DOHH2 (cell line): ENCODE measurements at regions not wholly inside any gene's neighbourhood (a gene's known extent, or its start where the extent isn't known, plus 50 kb on each side); places are given as distances from the start of the nearest gene placed in this dataset.

Source experiments
- H3F3A ChIP-seq: fragments of 200-600 bp; sonication (generic), shearing (Covaris generic); 2 replicates; pipeline ENCODE4 v1.6.0; 2016; ENCODE audit warnings: antibody characterized with exemption, mild to moderate bottlenecking; ENCODE audit not compliant: control insufficient read depth, insufficient read depth
- H3K27ac ChIP-seq: fragments of 200-600 bp; sonication (generic); 2 replicates; pipeline ENCODE4 v1.5.1; 2014; ENCODE audit warnings: low read depth, mild to moderate bottlenecking, low read length, moderate library complexity
- H3K27me3 ChIP-seq: fragments of 200-600 bp; sonication (generic); 2 replicates; pipeline ENCODE4 v1.6.1; 2014; ENCODE audit warnings: mild to moderate bottlenecking, low read length, mixed read lengths; ENCODE audit not compliant: control insufficient read depth
- H3K36me3 ChIP-seq: fragments of 200-600 bp; sonication (generic); 2 replicates; pipeline ENCODE4 v1.6.1; 2014; ENCODE audit warnings: mild to moderate bottlenecking, low read length, moderate library complexity, mixed read lengths; ENCODE audit not compliant: control insufficient read depth
- H3K4me1 ChIP-seq: fragments of 200-600 bp; sonication (generic); 2 replicates; pipeline ENCODE4 v1.6.1; 2014; ENCODE audit warnings: mild to moderate bottlenecking, low read length, mixed read lengths; ENCODE audit not compliant: control insufficient read depth
- H3K4me2 ChIP-seq: fragments of 200-600 bp; sonication (generic); 2 replicates; pipeline ENCODE4 v1.6.0; 2014; ENCODE audit warnings: mild to moderate bottlenecking, low read length, moderate library complexity
- H3K4me3 ChIP-seq: fragments of 200-600 bp; sonication (generic); 2 replicates; pipeline ENCODE4 v1.5.1; 2014; ENCODE audit warnings: mild to moderate bottlenecking, low read length, mixed read lengths
- H3K79me2 ChIP-seq: fragments of 200-600 bp; sonication (generic); 2 replicates; pipeline ENCODE4 v1.6.1; 2014; ENCODE audit warnings: mild to moderate bottlenecking, low read length, mixed read lengths; ENCODE audit not compliant: control insufficient read depth
- H3K9me2 ChIP-seq: fragments of 200-600 bp; sonication (generic); replicated peaks from 2 replicates; pipeline ENCODE4 v1.6.1; 2014; ENCODE audit warnings: mild to moderate bottlenecking, low read length, mixed read lengths; ENCODE audit not compliant: control insufficient read depth
- H3K9me3 ChIP-seq: fragments of 200-600 bp; sonication (generic); 2 replicates; pipeline ENCODE4 v1.6.1; 2014; ENCODE audit warnings: antibody characterized with exemption, low read length, mixed read lengths; ENCODE audit not compliant: control insufficient read depth, insufficient read depth
- H4K20me1 ChIP-seq: fragments of 200-600 bp; sonication (generic); 2 replicates; pipeline ENCODE4 v1.6.0; 2014; ENCODE audit warnings: low read depth, mild to moderate bottlenecking, antibody characterized with exemption, low read length, moderate library complexity; ENCODE audit not compliant: control insufficient read depth, insufficient read depth
- CTCF ChIP-seq: fragments of 200-600 bp; sonication (generic); IDR thresholded peaks from one replicate; pipeline ENCODE4 v1.5.1; 2014; ENCODE audit warnings: antibody characterized with exemption, mild to moderate bottlenecking, low read depth, low read length; ENCODE audit not compliant: poor library complexity, severe bottlenecking
- EZH2phosphoT487 ChIP-seq: fragments of 200-600 bp; sonication (generic); IDR thresholded peaks from 2 replicates; pipeline ENCODE4 v1.6.1; 2017; ENCODE audit warnings: borderline replicate concordance, mild to moderate bottlenecking, antibody characterized with exemption, low read length, moderate library complexity, mixed read lengths

GRCh38 chr18:23386317-23386716, 66.8 kb upstream of the RIOK3 start:
- Histone ChIP-seq H3K79me2 (no peaks in the 10 kb centered on the region), H3K9me3 (no peaks in the 10 kb centered on the region), H3K9me2 (no peaks in the 10 kb centered on the region), H3K27me3 (no peaks in the 10 kb centered on the region), H4K20me1 (no peaks in the 10 kb centered on the region), H3K4me2 (no peak overlapping the region), H3K4me1 (peaks cover 14% of the 10 kb centered on the region), H3F3A (no peaks in the 10 kb centered on the region), H3K27ac (no peak overlapping the region), H3K36me3 (no peaks in the 10 kb centered on the region), H3K4me3 (no peak overlapping the region)
- no peak for TF ChIP-seq EZH2phosphoT487
- TF ChIP-seq CTCF: no peak

GRCh38 chr18:23387265-23387664, 65.8 kb upstream of the RIOK3 start:
- Histone ChIP-seq H3K4me3 (no peak overlapping the region), H3K36me3 (no peaks in the 10 kb centered on the region), H3K9me2 (no peaks in the 10 kb centered on the region), H3K9me3 (no peaks in the 10 kb centered on the region), H3K4me1 (peaks cover 14% of the 10 kb centered on the region), H3K27me3 (no peaks in the 10 kb centered on the region), H3K4me2 (no peak overlapping the region), H3F3A (no peaks in the 10 kb centered on the region), H4K20me1 (no peaks in the 10 kb centered on the region), H3K27ac (no peak overlapping the region), H3K79me2 (no peaks in the 10 kb centered on the region)
- TF ChIP-seq EZH2phosphoT487 (no peak), CTCF (no peak)

GRCh38 chr18:23388357-23388756, 64.7 kb upstream of the RIOK3 start:
- H3K27me3 ChIP-seq: no peaks in the 10 kb centered on the region
- no peak overlapping the region for H3K4me3 ChIP-seq
- no peaks in the 10 kb centered on the region for H3K79me2 ChIP-seq
- TF ChIP-seq EZH2phosphoT487 (no peak), CTCF (no peak)
- H3K9me2 ChIP-seq: no peaks in the 10 kb centered on the region
- no peaks in the 10 kb centered on the region for H4K20me1 ChIP-seq
- H3F3A ChIP-seq: no peaks in the 10 kb centered on the region
- H3K4me2 ChIP-seq: no peak overlapping the region
- H3K36me3 ChIP-seq: no peaks in the 10 kb centered on the region
- peaks cover 14% of the 10 kb centered on the region for H3K4me1 ChIP-seq
- no peak overlapping the region for H3K27ac ChIP-seq
- H3K9me3 ChIP-seq: no peaks in the 10 kb centered on the region

GRCh38 chr18:23391156-23391555, 61.9 kb upstream of the RIOK3 start:
- no peaks in the 10 kb centered on the region for H3F3A ChIP-seq

More at GRCh38 chr18:23391156-23391555, 61.9 kb upstream of the RIOK3 start:
- H3K36me3 ChIP-seq: no peaks in the 10 kb centered on the region
- H3K79me2 ChIP-seq: no peaks in the 10 kb centered on the region
- H3K4me2 ChIP-seq: no peak overlapping the region
- TF ChIP-seq CTCF (no peak), EZH2phosphoT487 (no peak)
- no peaks in the 10 kb centered on the region for H4K20me1 ChIP-seq
- no peak overlapping the region for H3K4me3 ChIP-seq
- no peaks in the 10 kb centered on the region for H3K27me3 ChIP-seq
- no peaks in the 10 kb centered on the region for H3K4me1 ChIP-seq
- H3K9me3 ChIP-seq: no peaks in the 10 kb centered on the region
- no peak overlapping the region for H3K27ac ChIP-seq
- no peaks in the 10 kb centered on the region for H3K9me2 ChIP-seq
